GM12873 (cell line): ENCODE measurements at regions not wholly inside any gene's neighbourhood (a gene's known extent, or its start where the extent isn't known, plus 50 kb on each side); places are given as distances from the start of the nearest gene placed in this dataset.

Source experiments
- CTCF ChIP-seq: IDR thresholded peaks from 2 replicates; pipeline ENCODE4 v1.5.1; 2012; ENCODE audit warnings: low read depth, mild to moderate bottlenecking, moderate library complexity, low read length, control low read depth; ENCODE audit not compliant: insufficient read depth; ENCODE audit errors: missing control alignments

- no peak for TF ChIP-seq CTCF
Measured at GRCh38 chr11:24070435-24070834, 426.4 kb upstream of the LUZP2 start.

DNA sequence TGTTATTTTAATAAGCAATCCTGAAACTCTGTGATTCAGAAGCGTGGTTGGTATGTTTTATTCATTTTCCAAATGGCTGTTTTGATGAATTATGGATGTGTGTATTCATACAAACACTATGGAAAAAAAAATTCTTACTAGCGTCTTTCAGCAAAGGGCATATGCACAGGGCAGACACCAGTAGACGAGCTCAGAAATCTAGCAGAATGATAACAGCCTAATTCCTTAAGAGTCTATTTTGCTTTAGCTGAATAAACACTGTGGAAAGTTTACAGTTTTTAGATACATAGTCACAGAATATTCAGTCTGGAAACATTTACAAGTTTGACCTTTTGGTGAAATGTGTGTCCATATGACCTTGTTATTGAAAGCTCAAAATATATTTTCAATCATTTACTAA, 418.8 kb upstream of the LUZP2 start:
- no peak for TF ChIP-seq CTCF

GRCh38 chr11:24082241-24082640, 414.6 kb upstream of the LUZP2 start:
- TF ChIP-seq CTCF = no peak

- no peak for TF ChIP-seq CTCF
Measured at GRCh38 chr11:24082860-24083259, 414.0 kb upstream of the LUZP2 start.

GRCh38 chr11:24084956-24085355, 411.9 kb upstream of the LUZP2 start:
- no peak for TF ChIP-seq CTCF

GRCh38 chr11:24086921-24087320, 409.9 kb upstream of the LUZP2 start:
- no peak for TF ChIP-seq CTCF

- no peak for TF ChIP-seq CTCF
Measured at GRCh38 chr11:24091594-24091993, 405.3 kb upstream of the LUZP2 start.
